ENCODE measurements at regions not wholly inside any gene's neighbourhood (a gene's known extent, or its start where the extent isn't known, plus 50 kb on each side); places are given as distances from the start of the nearest gene placed in this dataset.

- TF ChIP-seq MAZ (IDR thresholded peaks at IDR 0.05; ENCODE audit: borderline replicate concordance, low read depth, low read length) (no peak), CTCF (IDR thresholded peaks at IDR 0.05) (no peak), KDM1A (IDR thresholded peaks at IDR 0.05; ENCODE audit: low read depth) (no peak), RAD21 (conservative IDR thresholded peaks at IDR 0.05 in 1 of 2, IDR thresholded peaks at IDR 0.05 in 1 of 2) (no peak), USF2 (IDR thresholded peaks at IDR 0.05) (no peak)
Measured at GRCh38 chr2:226337941-226338600, 461.5 kb downstream of the IRS1 start.

All from A549 (cell line).